Astrocyte (in vitro differentiated cells and primary cell): ENCODE measurements at regions not wholly inside any gene's neighbourhood (a gene's known extent, or its start where the extent isn't known, plus 50 kb on each side); places are given as distances from the start of the nearest gene placed in this dataset.

Experiments
- DNase-seq: peaks from one replicate; pipeline ENCODE4 v3.0.0-alpha.2; 2010; ENCODE audit warnings: low read depth
- FAIRE-seq: peaks from 2 replicates; lab custom pipeline; 2011; peaks lifted over from hg19 to GRCh38; lab: Jason Lieb, UNC
- H2AFZ ChIP-seq: 2 replicates; pipeline ENCODE4 v1.6.0; 2012; ENCODE audit warnings: low read depth, low read length, inconsistent platforms
- H3K27ac ChIP-seq: 2 replicates; pipeline ENCODE4 v1.5.1; 2011; ENCODE audit warnings: low read depth, low read length, inconsistent platforms
- H3K27me3 ChIP-seq: 2 replicates; pipeline ENCODE4 v1.6.0; 2011; ENCODE audit warnings: low read length, inconsistent platforms; ENCODE audit not compliant: insufficient read depth
- H3K36me3 ChIP-seq: 2 replicates; pipeline ENCODE4 v1.5.1; 2011; ENCODE audit warnings: low read length, inconsistent platforms; ENCODE audit not compliant: insufficient read depth
- H3K4me1 ChIP-seq: 2 replicates; pipeline ENCODE4 v1.5.1; 2011; ENCODE audit warnings: low read length, inconsistent platforms; ENCODE audit not compliant: insufficient read depth
- H3K4me2 ChIP-seq: 2 replicates; pipeline ENCODE4 v1.6.0; 2012; ENCODE audit warnings: low read length, inconsistent platforms
- H3K4me3 ChIP-seq: 2 replicates; pipeline ENCODE4 v1.5.1; 2011; ENCODE audit warnings: low read depth, mild to moderate bottlenecking, low read length, inconsistent platforms; ENCODE audit not compliant: insufficient read depth
- H3K79me2 ChIP-seq: 2 replicates; pipeline ENCODE4 v1.6.0; 2012; ENCODE audit warnings: mild to moderate bottlenecking, low read length, inconsistent platforms; ENCODE audit not compliant: insufficient read depth
- H3K9ac ChIP-seq: 2 replicates; pipeline ENCODE4 v1.6.0; 2012; ENCODE audit warnings: mild to moderate bottlenecking, low read length, inconsistent platforms
- H3K9me3 ChIP-seq: 2 replicates; pipeline ENCODE4 v1.5.1; 2012; ENCODE audit warnings: low read depth, mild to moderate bottlenecking, low read length, inconsistent platforms; ENCODE audit not compliant: insufficient read depth
- H4K20me1 ChIP-seq: 2 replicates; pipeline ENCODE4 v1.6.0; 2012; ENCODE audit warnings: low read length, inconsistent platforms; ENCODE audit not compliant: insufficient read depth
- H3K27ac Mint-ChIP-seq: one replicate; pipeline ENCODE4 v1.8.0; 2021; ENCODE audit warnings: mild to moderate bottlenecking, mixed read lengths; ENCODE audit not compliant: unreplicated experiment
- H3K27me3 Mint-ChIP-seq: one replicate; pipeline ENCODE4 v1.8.0; 2021; ENCODE audit warnings: low read depth, mixed read lengths; ENCODE audit not compliant: unreplicated experiment
- H3K36me3 Mint-ChIP-seq: one replicate; pipeline ENCODE4 v1.8.0; 2021; ENCODE audit warnings: low read depth, mixed read lengths; ENCODE audit not compliant: unreplicated experiment
- H3K4me1 Mint-ChIP-seq: one replicate; pipeline ENCODE4 v1.8.0; 2021; ENCODE audit warnings: low read depth, mixed read lengths; ENCODE audit not compliant: unreplicated experiment
- H3K4me3 Mint-ChIP-seq: one replicate; pipeline ENCODE4 v1.8.0; 2021; ENCODE audit warnings: mild to moderate bottlenecking, moderate library complexity, mixed read lengths; ENCODE audit not compliant: unreplicated experiment
- H3K9me3 Mint-ChIP-seq: one replicate; pipeline ENCODE4 v1.8.0; 2021; ENCODE audit warnings: mild to moderate bottlenecking, mixed read lengths; ENCODE audit not compliant: unreplicated experiment
- EZH2 ChIP-seq: IDR thresholded peaks from 2 replicates; pipeline ENCODE4 v1.6.1; 2012; ENCODE audit warnings: mild to moderate bottlenecking, low read length, inconsistent platforms; ENCODE audit not compliant: insufficient read depth
- TF ChIP-seq, protein P1 (sequence below): IDR thresholded peaks from 2 replicates; pipeline ENCODE4 v1.5.1; 2011; ENCODE audit warnings: low read depth, mild to moderate bottlenecking, inconsistent platforms, low read length, moderate library complexity; ENCODE audit not compliant: insufficient read depth

DNA sequence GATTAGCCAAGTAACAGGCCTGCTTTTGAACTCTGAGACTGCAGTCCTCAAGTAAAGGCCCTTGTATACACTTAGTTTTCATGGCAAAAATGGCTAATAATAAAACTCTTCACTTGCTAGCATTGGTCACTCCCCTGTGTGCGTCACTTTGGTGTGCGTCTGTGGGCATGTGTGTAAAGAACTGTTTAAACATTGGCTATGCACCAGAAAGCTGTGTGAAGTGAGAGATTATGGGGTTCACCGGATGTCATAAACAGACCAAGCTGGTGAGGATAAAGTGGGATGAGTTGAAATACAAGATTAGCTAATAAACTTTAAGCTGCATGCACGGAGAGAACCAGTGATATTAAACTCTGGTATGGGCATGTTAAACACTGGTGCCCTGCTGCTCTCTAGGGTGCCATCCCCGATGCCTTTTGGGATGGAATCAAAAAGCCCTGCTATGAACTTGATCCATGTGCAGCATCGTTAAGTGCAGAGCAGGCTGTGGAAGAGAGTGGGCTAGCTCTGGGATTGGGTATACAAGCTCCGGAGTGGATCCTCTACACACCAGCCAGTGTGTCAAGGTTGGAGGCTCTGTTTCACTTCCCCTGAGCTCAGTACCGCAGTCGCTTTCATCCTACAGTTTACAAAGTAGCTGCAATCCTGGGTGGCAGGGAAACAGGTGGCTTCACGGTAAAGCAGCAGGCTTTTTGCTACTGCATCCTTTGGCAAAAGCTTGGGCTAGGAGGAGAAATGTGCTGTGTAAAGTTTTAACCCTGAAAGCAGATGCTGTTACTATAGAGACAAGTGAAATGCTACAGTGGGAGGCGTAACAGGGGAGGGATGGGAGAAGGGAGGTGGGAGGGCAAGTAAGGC lies 108.3 kb upstream of the SLC4A4 start:
- Mint-ChIP-seq H3K27ac (no peak overlapping the region), H3K4me3 (no peak overlapping the region), H3K36me3 (no peaks in the 10 kb centered on the region), H3K9me3 (no peaks in the 10 kb centered on the region), H3K27me3 (peaks cover 15% of the 10 kb centered on the region), H3K4me1 (peaks cover 2% of the 10 kb centered on the region)
- peaks cover 5% of the 10 kb centered on the region for H4K20me1 ChIP-seq
- peaks cover 17% of the 10 kb centered on the region for H3K4me1 ChIP-seq
- no peak for FAIRE-seq
- H3K27ac ChIP-seq, result no peak overlapping the region
- no peaks in the 10 kb centered on the region for H3K27me3 ChIP-seq
- no peak overlapping the region for H3K4me3 ChIP-seq
- no peak overlapping the region for H3K9ac ChIP-seq
- H3K4me2 ChIP-seq, result peak overlapping the region; percentile 59
- H3K36me3 ChIP-seq, result no peaks in the 10 kb centered on the region
- H3K9me3 ChIP-seq, result no peaks in the 10 kb centered on the region
- peak overlapping the region; percentile 18 for H2AFZ ChIP-seq
- TF ChIP-seq, protein P1, sequence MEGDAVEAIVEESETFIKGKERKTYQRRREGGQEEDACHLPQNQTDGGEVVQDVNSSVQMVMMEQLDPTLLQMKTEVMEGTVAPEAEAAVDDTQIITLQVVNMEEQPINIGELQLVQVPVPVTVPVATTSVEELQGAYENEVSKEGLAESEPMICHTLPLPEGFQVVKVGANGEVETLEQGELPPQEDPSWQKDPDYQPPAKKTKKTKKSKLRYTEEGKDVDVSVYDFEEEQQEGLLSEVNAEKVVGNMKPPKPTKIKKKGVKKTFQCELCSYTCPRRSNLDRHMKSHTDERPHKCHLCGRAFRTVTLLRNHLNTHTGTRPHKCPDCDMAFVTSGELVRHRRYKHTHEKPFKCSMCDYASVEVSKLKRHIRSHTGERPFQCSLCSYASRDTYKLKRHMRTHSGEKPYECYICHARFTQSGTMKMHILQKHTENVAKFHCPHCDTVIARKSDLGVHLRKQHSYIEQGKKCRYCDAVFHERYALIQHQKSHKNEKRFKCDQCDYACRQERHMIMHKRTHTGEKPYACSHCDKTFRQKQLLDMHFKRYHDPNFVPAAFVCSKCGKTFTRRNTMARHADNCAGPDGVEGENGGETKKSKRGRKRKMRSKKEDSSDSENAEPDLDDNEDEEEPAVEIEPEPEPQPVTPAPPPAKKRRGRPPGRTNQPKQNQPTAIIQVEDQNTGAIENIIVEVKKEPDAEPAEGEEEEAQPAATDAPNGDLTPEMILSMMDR, result no peak
- TF ChIP-seq EZH2, result no peak
- DNase-seq, result no peak
- no peaks in the 10 kb centered on the region for H3K79me2 ChIP-seq

DNA sequence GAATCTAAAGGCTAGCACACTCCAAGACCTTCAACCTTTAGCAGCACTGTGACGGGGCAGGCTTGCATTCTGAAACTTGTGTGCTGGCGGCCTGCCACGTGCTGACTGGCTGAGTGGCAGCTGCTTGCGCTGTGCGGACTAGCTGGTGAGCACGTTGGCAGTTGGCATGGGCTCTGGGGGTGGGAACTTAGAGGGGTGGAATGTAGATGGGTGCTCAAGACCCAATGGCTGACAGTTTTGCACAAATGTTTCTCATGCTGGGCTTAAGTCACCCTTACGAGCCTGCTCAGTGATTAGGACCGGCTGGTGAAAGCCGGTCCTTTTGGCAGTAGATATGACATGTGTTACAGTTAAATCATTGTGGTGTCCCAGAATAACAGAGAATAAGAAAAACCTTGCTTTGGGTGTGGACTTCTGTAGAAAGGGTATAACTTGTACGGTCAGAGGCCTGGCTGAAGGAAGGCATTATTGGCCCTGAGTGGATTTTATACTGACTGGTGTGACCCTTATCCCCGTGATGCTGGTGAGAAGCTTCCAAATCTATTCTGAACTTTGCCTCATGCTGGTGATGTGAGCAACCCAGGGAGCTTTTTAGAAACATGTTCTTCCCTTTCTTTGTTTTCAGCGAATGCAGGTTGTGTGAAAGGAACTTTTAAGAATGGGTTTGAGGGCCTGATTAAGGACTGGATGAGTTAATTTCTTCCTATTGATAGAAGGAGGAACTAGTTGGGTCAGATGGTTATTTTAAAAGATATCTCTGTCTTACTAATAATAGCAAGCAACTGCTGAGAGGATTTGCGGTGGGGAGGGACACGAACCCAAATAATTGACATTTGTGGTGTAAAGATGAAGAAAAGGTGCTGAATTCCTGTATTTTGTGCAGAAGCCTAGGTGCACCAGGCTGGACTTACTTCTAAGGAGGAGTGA lies 107.4 kb upstream of the SLC4A4 start:
- H3K4me1 ChIP-seq, result peaks cover 17% of the 10 kb centered on the region
- no peaks in the 10 kb centered on the region for H3K9me3 ChIP-seq
- no peaks in the 10 kb centered on the region for H3K36me3 Mint-ChIP-seq
- peak overlapping the region; percentile 18 for H2AFZ ChIP-seq
- no peaks in the 10 kb centered on the region for H3K36me3 ChIP-seq
- H3K4me1 Mint-ChIP-seq, result peaks cover 2% of the 10 kb centered on the region
- H3K27ac Mint-ChIP-seq, result no peak overlapping the region
- no peak overlapping the region for H3K4me3 ChIP-seq
- peaks cover 5% of the 10 kb centered on the region for H4K20me1 ChIP-seq
- no peak overlapping the region for H3K4me3 Mint-ChIP-seq
- FAIRE-seq, result no peak
- no peaks in the 10 kb centered on the region for H3K9me3 Mint-ChIP-seq
- no peak overlapping the region for H3K9ac ChIP-seq
- H3K27me3 Mint-ChIP-seq, result peaks cover 15% of the 10 kb centered on the region
- H3K4me2 ChIP-seq, result peak overlapping the region; percentile 59
- TF ChIP-seq, protein P1, result no peak
- no peak for TF ChIP-seq EZH2
- DNase-seq, result peak; percentile 56
- no peaks in the 10 kb centered on the region for H3K27me3 ChIP-seq
- H3K79me2 ChIP-seq, result no peaks in the 10 kb centered on the region
- no peak overlapping the region for H3K27ac ChIP-seq
